NCI-H526 (cell line): ENCODE measurements at regions not wholly inside any gene's neighbourhood (a gene's known extent, or its start where the extent isn't known, plus 50 kb on each side); places are given as distances from the start of the nearest gene placed in this dataset.
A peak's percentile ranks its signal among the peaks of the same experiment; 100 is the strongest.

ENCODE experiments used
- DNase-seq, 2 experiments: peaks; one replicate each; lab custom pipeline; 2025; lab: John Stamatoyannopoulos, UW

GRCh38 chr6:81694855-81695254 lies 57.6 kb downstream of the TENT5A start:
- no peak for DNase-seq

GRCh38 chr6:81694207-81694606 lies 58.3 kb downstream of the TENT5A start:
- no peak for DNase-seq

- no peak for DNase-seq
Observed at GRCh38 chr6:81693266-81693665, 59.2 kb downstream of the TENT5A start.

GRCh38 chr6:81690073-81690472 lies 62.4 kb downstream of the TENT5A start:
- DNase-seq: peak; percentile 80 to 82

DNA sequence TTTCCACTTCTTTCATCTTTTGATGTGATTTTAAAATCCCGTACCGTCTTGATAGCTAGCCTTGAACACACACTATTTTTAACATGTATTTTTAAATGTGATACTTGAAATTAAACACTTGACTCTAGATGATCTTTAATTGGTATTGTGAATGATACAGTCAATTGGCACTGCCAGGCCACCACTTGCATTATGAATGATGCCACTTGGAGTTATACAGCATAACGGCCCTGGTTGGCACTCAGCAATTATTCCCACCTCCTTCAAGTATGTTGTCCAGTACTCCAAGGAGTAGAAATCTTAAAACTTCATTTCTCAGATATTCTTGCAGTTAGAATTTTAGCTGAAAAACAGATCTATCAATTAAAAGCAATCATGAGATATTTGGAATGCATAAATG lies 62.9 kb downstream of the TENT5A start:
- DNase-seq: no peak

GRCh38 chr6:81683912-81684311 lies 68.6 kb downstream of the TENT5A start:
- no peak for DNase-seq

- no peak for DNase-seq
Observed at GRCh38 chr6:81682858-81683620, 69.4 kb downstream of the TENT5A start.

- peak in 1 of 2 experiments; percentile 5 for DNase-seq
Observed at GRCh38 chr6:81682235-81682795, 70.2 kb downstream of the TENT5A start.

GRCh38 chr6:81669445-81669844 lies 83.0 kb downstream of the TENT5A start:
- no peak for DNase-seq

GRCh38 chr6:81668615-81669047 lies 83.8 kb downstream of the TENT5A start:
- DNase-seq: no peak

DNA sequence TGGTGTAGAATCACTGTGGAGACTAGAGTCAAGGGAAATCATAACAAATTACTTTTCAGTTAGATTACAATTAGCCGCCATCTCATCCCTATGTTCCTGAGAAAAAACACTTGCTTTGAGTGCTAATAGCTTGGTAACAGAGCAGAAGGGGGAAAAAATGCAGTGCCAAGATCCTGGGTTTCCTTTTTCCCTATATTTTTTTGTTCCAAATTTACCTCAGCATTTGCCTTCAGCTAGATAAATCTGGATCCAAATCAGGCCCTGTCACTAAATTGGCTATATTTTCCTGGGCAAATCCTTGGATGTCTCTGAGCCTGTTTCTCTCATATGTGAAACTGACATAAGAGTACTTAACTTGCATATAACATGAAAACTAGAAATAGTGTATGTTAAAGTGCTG lies 86.0 kb downstream of the TENT5A start:
- DNase-seq: no peak

GRCh38 chr6:81656231-81656630 lies 96.2 kb downstream of the TENT5A start:
- no peak for DNase-seq

DNA sequence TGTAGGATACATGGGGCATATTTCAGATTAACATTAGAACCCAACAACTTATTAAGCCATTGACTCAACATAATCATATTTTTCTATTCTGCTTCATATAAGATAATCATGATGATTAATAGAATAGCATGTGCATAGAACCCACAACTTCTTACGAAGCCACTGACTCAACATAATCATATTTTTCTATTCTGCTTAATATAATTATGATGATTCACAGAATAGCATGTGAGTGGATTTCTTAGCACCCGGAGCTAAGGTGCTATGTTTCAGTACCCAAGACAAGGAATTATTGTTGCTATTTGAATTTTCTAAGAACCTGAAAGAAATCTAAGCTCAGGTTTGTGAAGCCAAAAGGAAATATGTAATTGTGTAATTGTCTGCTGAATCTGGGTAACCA lies 96.8 kb downstream of the TENT5A start:
- DNase-seq: no peak

GRCh38 chr6:81648502-81648901 lies 104.0 kb downstream of the TENT5A start:
- DNase-seq: no peak

GRCh38 chr6:81643156-81643555 lies 109.3 kb downstream of the TENT5A start:
- DNase-seq: no peak

- DNase-seq: no peak
Observed at GRCh38 chr6:81640891-81641290, 111.6 kb downstream of the TENT5A start.

DNA sequence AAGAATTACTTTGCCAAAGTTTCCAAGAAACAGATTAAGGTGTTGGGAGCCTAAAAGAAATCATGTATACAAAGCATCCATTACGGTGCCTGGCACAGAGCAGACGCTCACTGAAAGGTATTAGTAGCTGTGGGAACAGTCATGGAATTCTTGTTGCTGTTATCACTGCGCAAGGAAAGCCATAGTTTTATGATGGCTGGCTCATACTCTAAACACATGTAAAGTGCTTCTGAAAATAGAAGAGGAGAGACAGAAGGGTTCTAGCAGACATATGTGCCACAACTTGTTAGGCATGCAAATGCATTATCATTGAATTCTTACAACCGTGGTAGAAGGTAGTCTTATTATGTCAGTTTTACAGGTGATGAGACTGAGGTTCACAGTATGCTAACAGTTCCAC lies 112.4 kb downstream of the TENT5A start:
- DNase-seq: peak in 1 of 2 experiments; percentile 18

GRCh38 chr6:81638366-81638765 lies 114.1 kb downstream of the TENT5A start:
- DNase-seq: no peak

DNA sequence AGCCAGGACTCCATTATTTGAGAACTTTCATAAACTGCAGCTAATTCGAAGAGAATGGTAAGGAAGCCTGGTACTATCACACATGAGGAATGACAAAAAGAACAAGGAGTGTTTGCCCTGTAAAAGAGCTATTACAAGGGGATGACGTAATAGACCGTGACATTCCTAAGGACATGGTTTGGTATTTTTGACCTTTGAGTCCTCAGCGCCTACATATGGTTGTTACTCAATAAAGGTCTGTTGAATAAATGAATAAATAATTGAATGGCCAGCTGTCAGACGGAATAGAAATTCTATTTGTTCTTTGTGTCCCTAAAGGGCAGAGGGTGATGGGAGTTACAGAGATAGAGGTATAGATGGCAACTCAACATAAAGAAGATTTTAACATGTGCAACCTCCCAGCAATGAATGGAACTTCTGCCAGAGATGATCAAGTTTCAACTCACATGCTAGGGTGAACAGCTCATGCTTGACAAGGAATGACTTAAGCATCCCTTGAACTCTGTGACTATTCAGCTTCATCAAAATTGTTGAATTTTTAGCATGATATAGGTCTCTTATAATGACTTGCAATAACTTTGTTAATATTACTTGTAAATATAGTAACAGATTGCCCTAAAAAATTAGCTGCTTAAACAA lies 115.4 kb downstream of the TENT5A start:
- DNase-seq: no peak

DNA sequence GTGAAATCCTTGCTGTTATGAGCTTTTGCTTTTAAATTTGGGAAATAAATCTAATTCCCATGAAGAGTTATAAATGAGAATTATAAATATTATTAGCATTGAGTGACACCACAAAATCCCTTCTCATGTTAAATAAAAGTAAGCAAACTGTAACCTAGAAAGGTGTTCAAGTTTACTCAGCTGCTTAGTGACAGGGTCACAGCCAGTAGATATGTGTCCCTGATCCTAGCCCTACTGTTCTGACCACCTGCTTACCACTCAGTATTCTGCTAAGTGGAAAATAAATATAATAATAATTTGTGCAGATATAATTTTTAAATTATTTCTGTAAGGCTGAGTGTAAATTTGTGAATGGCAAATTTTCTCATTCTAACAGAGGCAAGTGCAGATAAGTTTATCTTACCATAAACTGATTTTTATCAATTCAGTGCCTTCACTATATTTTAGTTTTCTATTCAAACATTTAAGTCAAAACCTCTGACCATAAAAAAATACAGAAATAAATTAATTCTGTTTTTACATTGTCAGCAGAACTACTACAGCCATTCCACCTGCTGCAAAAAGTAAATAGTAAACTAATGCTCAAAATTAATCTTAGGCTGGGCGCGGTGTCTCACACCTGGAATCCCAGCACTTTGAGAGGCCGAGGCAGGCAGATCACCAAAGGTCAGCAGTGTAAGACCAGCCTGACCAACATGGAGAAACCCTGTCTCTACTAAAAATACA lies 118.2 kb downstream of the TENT5A start:
- DNase-seq: no peak

DNA sequence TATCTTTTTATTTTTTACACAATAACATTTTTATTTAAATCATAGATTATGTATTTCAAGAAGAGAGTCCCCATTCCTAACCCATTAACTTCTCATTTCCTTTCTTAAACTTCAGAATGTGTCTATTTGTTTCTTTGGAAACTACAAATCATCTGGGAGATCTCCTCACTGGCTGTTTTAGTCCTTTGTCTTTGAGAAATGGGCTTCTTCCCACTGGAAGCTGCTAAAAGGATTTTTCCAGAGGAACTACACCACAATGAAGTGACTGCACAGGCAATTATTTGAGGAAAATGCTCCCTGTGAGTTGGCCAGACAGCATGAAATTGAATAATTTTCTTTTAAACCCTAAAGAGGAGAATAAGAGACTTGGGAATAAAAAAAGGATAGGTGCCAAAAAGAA lies 119.1 kb downstream of the TENT5A start:
- no peak for DNase-seq

GRCh38 chr6:81630719-81631118 lies 121.8 kb downstream of the TENT5A start:
- DNase-seq: no peak

GRCh38 chr6:81625216-81625615 lies 127.3 kb downstream of the TENT5A start:
- DNase-seq: no peak
